SK-N-SH treated with all-trans-retinoic acid at 6 μM for 48 hours (cell line): ENCODE measurements at regions not wholly inside any gene's neighbourhood (a gene's known extent, or its start where the extent isn't known, plus 50 kb on each side); places are given as distances from the start of the nearest gene placed in this dataset.

Source experiments
- ATAC-seq: fragments of 200-7000 bp; cut with Tn5 transposase; 3 replicates; pipeline ENCODE4 v1.9.1; 2020; ENCODE audit warnings: mild to moderate bottlenecking, moderate library complexity
- ARNTL ChIP-seq: fragments of 450-650 bp; formaldehyde crosslinking; IDR thresholded peaks from 2 replicates; pipeline ENCODE4 v1.5.0; 2020; ENCODE audit warnings: low read depth, mild to moderate bottlenecking, moderate library complexity, borderline replicate concordance
- BACH2 ChIP-seq: fragments of 250-450 bp; sonication (Bioruptor Pico); IDR thresholded peaks from 2 replicates; pipeline ENCODE4 v1.9.0; 2021; ENCODE audit warnings: mild to moderate bottlenecking, borderline replicate concordance
- CSDC2 ChIP-seq: fragments of 250-450 bp; sonication (Bioruptor Pico); IDR thresholded peaks from 2 replicates; pipeline ENCODE4 v1.5.0; 2020; ENCODE audit warnings: mild to moderate bottlenecking, moderate library complexity
- ESRRG ChIP-seq: fragments of 250-450 bp; sonication (Bioruptor Pico); IDR thresholded peaks from 2 replicates; pipeline ENCODE4 v1.6.1; 2021; ENCODE audit warnings: mild to moderate bottlenecking
- GLIS3 ChIP-seq: fragments of 250-450 bp; sonication (Bioruptor Pico); IDR thresholded peaks from 2 replicates; pipeline ENCODE4 v1.5.0; 2020; ENCODE audit warnings: mild to moderate bottlenecking, moderate library complexity
- ISL1 ChIP-seq: fragments of 250-450 bp; sonication (Bioruptor Pico); IDR thresholded peaks from 2 replicates; pipeline ENCODE4 v2.1.2; 2022; ENCODE audit warnings: mild to moderate bottlenecking, moderate library complexity
- OSR1 ChIP-seq: fragments of 250-450 bp; sonication (Bioruptor Pico); IDR thresholded peaks from 2 replicates; pipeline ENCODE4 v1.8.0; 2022; ENCODE audit warnings: moderate library complexity, mild to moderate bottlenecking, inconsistent platforms
- PPARA ChIP-seq: fragments of 250-450 bp; sonication (Bioruptor Pico); IDR thresholded peaks from 2 replicates; pipeline ENCODE4 v1.5.0; 2020; ENCODE audit warnings: mild to moderate bottlenecking, borderline replicate concordance
- RARB ChIP-seq: fragments of 250-450 bp; sonication (Bioruptor Pico); IDR thresholded peaks from 2 replicates; pipeline ENCODE4 v1.8.0; 2021; ENCODE audit warnings: mild to moderate bottlenecking, moderate library complexity
- SNAI2 ChIP-seq: fragments of 250-450 bp; sonication (Bioruptor Pico); IDR thresholded peaks from 2 replicates; pipeline ENCODE4 v1.5.0; 2020; ENCODE audit warnings: mild to moderate bottlenecking, moderate library complexity
- TCF4 ChIP-seq: fragments of 250-450 bp; sonication (Bioruptor Pico); IDR thresholded peaks from 2 replicates; pipeline ENCODE4 v1.8.0; 2021; ENCODE audit warnings: mild to moderate bottlenecking, moderate library complexity, borderline replicate concordance
- TOX ChIP-seq: fragments of 250-450 bp; sonication (Bioruptor Pico); IDR thresholded peaks from 2 replicates; pipeline ENCODE4 v1.8.0; 2021; ENCODE audit warnings: mild to moderate bottlenecking, moderate library complexity, borderline replicate concordance
- ZC3H10 ChIP-seq: fragments of 250-450 bp; sonication (Bioruptor Pico); IDR thresholded peaks from 2 replicates; pipeline ENCODE4 v1.5.1; 2021; ENCODE audit warnings: mild to moderate bottlenecking, moderate library complexity
- ZFP3 ChIP-seq: fragments of 250-450 bp; sonication (Bioruptor Pico); IDR thresholded peaks from 2 replicates; pipeline ENCODE4 v1.5.0; 2020; ENCODE audit warnings: mild to moderate bottlenecking, moderate library complexity
- ZFP30 ChIP-seq: fragments of 450-650 bp; formaldehyde crosslinking; IDR thresholded peaks from 2 replicates; pipeline ENCODE4 v1.5.0; 2022; ENCODE audit warnings: mild to moderate bottlenecking, moderate library complexity
- ZNF565 ChIP-seq: fragments of 450-650 bp; formaldehyde crosslinking; conservative IDR thresholded peaks from 2 replicates; pipeline ENCODE4 v1.5.0; 2020; ENCODE audit warnings: low read depth, mild to moderate bottlenecking, moderate library complexity
- ZNF70 ChIP-seq: fragments of 450-650 bp; formaldehyde crosslinking; IDR thresholded peaks from 2 replicates; pipeline ENCODE4 v1.5.0; 2020; ENCODE audit warnings: mild to moderate bottlenecking, moderate library complexity
- TF ChIP-seq, protein P1 (sequence below): fragments of 250-450 bp; sonication (Bioruptor Pico); IDR thresholded peaks from 2 replicates; pipeline ENCODE4 v1.8.0; 2021; ENCODE audit warnings: low read depth, mild to moderate bottlenecking, moderate library complexity, borderline replicate concordance
- TF ChIP-seq, protein P2 (sequence below): fragments of 250-450 bp; sonication (Bioruptor Pico); IDR thresholded peaks from 2 replicates; pipeline ENCODE4 v1.5.1; 2021; ENCODE audit warnings: mild to moderate bottlenecking, moderate library complexity
- TF ChIP-seq, protein P3 (sequence below): fragments of 250-450 bp; sonication (Bioruptor Pico); IDR thresholded peaks from 2 replicates; pipeline ENCODE4 v1.5.1; 2020; ENCODE audit warnings: low read depth, mild to moderate bottlenecking, moderate library complexity
- TF ChIP-seq, protein P4 (sequence below): fragments of 250-450 bp; sonication (Bioruptor Pico); IDR thresholded peaks from 2 replicates; pipeline ENCODE4 v1.8.0; 2020; ENCODE audit warnings: mild to moderate bottlenecking, moderate library complexity, borderline replicate concordance

DNA sequence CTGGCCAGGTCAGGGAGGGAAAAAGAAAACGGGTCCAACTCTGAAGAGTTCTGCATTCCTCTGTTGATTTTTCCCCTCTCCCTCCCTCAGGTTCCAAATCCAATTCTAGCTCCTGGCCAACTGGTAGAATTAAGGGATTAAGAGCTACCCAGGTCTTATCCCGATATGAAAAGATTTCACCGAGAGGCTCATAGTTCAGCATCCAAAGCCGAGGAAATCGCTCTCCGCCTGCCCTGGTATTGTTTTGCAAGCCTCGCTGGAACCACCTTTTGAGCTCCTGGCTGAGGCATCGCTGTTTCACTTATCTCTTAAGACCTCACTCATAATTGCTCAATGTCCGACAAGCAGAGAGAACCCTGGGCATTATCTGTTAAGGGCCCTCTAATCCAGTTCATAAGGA is 180.4 kb downstream of the URI1 start:
- TF ChIP-seq GLIS3 (CRISPR knock-in tag) (no peak), ISL1 (no peak), ZFP3 (CRISPR knock-in tag) (no peak), RARB (no peak), CSDC2 (CRISPR knock-in tag) (no peak), SNAI2 (no peak), PPARA (CRISPR knock-in tag) (no peak), TCF4 (CRISPR knock-in tag) (no peak), TOX (CRISPR knock-in tag) (no peak), ESRRG (CRISPR knock-in tag) (no peak), ZFP30 (CRISPR knock-in tag) (no peak)
- TF ChIP-seq, protein P1, sequence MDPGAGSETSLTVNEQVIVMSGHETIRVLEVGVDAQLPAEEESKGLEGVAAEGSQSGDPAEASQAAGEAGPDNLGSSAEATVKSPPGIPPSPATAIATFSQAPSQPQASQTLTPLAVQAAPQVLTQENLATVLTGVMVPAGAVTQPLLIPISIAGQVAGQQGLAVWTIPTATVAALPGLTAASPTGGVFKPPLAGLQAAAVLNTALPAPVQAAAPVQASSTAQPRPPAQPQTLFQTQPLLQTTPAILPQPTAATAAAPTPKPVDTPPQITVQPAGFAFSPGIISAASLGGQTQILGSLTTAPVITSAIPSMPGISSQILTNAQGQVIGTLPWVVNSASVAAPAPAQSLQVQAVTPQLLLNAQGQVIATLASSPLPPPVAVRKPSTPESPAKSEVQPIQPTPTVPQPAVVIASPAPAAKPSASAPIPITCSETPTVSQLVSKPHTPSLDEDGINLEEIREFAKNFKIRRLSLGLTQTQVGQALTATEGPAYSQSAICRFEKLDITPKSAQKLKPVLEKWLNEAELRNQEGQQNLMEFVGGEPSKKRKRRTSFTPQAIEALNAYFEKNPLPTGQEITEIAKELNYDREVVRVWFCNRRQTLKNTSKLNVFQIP (CRISPR knock-in tag) = no peak
- TF ChIP-seq, protein P2, sequence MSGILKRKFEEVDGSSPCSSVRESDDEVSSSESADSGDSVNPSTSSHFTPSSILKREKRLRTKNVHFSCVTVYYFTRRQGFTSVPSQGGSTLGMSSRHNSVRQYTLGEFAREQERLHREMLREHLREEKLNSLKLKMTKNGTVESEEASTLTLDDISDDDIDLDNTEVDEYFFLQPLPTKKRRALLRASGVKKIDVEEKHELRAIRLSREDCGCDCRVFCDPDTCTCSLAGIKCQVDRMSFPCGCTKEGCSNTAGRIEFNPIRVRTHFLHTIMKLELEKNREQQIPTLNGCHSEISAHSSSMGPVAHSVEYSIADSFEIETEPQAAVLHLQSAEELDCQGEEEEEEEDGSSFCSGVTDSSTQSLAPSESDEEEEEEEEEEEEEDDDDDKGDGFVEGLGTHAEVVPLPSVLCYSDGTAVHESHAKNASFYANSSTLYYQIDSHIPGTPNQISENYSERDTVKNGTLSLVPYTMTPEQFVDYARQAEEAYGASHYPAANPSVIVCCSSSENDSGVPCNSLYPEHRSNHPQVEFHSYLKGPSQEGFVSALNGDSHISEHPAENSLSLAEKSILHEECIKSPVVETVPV (CRISPR knock-in tag) = no peak
- no peak for ATAC-seq

DNA sequence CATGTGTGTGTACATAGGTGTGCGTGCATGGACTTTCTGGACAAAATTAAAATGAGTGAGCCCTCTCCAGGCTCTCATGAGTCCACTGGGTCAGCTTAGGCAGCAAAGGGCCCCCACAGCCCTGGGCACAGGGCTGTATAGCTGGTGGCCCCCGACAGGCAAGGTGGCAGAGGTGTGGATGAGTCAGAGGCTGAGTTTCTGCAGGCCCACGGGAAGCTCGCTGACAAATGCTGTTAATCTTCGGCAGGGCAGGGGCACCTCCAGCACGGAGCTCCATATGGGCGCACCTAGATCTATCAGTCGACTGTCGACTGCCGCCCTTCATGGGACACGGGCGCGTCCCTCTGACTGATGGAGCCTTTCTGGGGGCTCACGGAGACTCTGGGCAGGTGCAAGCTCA is 181.1 kb downstream of the URI1 start:
- no peak for ATAC-seq
- TF ChIP-seq, protein P1 (CRISPR knock-in tag) = no peak
- TF ChIP-seq ESRRG (CRISPR knock-in tag) = no peak
- TF ChIP-seq ZNF70 (CRISPR knock-in tag) = no peak
- TF ChIP-seq ZNF565 (CRISPR knock-in tag) = no peak
- no peak for TF ChIP-seq BACH2 (CRISPR knock-in tag)
- no peak for TF ChIP-seq RARB
- no peak for TF ChIP-seq PPARA (CRISPR knock-in tag)
- no peak for TF ChIP-seq ZC3H10 (CRISPR knock-in tag)
- TF ChIP-seq ZFP30 (CRISPR knock-in tag) = no peak
- TF ChIP-seq, protein P2 (CRISPR knock-in tag) = no peak
- TF ChIP-seq TCF4 (CRISPR knock-in tag) = no peak
- no peak for TF ChIP-seq ARNTL (CRISPR knock-in tag)
- no peak for TF ChIP-seq CSDC2 (CRISPR knock-in tag)
- TF ChIP-seq SNAI2 = no peak
- TF ChIP-seq, protein P3, sequence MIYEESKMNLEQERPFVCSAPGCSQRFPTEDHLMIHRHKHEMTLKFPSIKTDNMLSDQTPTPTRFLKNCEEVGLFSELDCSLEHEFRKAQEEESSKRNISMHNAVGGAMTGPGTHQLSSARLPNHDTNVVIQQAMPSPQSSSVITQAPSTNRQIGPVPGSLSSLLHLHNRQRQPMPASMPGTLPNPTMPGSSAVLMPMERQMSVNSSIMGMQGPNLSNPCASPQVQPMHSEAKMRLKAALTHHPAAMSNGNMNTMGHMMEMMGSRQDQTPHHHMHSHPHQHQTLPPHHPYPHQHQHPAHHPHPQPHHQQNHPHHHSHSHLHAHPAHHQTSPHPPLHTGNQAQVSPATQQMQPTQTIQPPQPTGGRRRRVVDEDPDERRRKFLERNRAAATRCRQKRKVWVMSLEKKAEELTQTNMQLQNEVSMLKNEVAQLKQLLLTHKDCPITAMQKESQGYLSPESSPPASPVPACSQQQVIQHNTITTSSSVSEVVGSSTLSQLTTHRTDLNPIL (CRISPR knock-in tag) = no peak
- TF ChIP-seq GLIS3 (CRISPR knock-in tag) = no peak
- TF ChIP-seq ZFP3 (CRISPR knock-in tag) = no peak
- TF ChIP-seq OSR1 (CRISPR knock-in tag) = no peak

DNA sequence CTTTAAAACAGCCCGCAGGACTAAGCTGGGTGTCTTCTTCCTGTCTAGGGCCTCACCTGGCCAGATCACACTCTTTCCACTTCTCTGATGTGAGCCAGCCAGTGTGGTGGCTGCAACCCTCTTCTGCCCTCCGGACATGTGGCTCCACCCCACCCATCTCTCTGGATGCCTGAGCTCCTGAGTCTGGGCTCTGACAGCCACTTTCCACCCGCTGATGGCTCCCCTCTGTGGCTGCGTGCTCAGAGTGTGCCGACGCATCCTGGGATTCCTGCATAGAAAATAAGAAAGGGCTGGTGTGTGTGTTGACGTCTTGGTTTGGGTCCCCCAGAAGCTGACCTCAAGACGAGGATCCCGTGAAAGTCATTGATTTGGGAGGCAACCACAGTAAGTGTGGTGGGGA is 181.6 kb downstream of the URI1 start:
- TF ChIP-seq TOX (CRISPR knock-in tag) (no peak), BACH2 (CRISPR knock-in tag) (no peak), ARNTL (CRISPR knock-in tag) (no peak), ZNF565 (CRISPR knock-in tag) (no peak), RARB (no peak), ZNF70 (CRISPR knock-in tag) (no peak), CSDC2 (CRISPR knock-in tag) (no peak), TCF4 (CRISPR knock-in tag) (no peak), GLIS3 (CRISPR knock-in tag) (no peak), OSR1 (CRISPR knock-in tag) (no peak), ZFP30 (CRISPR knock-in tag) (no peak), SNAI2 (no peak), PPARA (CRISPR knock-in tag) (no peak), ISL1 (no peak), ZFP3 (CRISPR knock-in tag) (no peak)
- TF ChIP-seq, protein P1 (CRISPR knock-in tag) = no peak
- TF ChIP-seq, protein P4, sequence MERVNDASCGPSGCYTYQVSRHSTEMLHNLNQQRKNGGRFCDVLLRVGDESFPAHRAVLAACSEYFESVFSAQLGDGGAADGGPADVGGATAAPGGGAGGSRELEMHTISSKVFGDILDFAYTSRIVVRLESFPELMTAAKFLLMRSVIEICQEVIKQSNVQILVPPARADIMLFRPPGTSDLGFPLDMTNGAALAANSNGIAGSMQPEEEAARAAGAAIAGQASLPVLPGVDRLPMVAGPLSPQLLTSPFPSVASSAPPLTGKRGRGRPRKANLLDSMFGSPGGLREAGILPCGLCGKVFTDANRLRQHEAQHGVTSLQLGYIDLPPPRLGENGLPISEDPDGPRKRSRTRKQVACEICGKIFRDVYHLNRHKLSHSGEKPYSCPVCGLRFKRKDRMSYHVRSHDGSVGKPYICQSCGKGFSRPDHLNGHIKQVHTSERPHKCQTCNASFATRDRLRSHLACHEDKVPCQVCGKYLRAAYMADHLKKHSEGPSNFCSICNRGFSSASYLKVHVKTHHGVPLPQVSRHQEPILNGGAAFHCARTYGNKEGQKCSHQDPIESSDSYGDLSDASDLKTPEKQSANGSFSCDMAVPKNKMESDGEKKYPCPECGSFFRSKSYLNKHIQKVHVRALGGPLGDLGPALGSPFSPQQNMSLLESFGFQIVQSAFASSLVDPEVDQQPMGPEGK (CRISPR knock-in tag) = no peak
- no peak for ATAC-seq
